ENCODE measurements at regions not wholly inside any gene's neighbourhood (a gene's known extent, or its start where the extent isn't known, plus 50 kb on each side); places are given as distances from the start of the nearest gene placed in this dataset.

DNA sequence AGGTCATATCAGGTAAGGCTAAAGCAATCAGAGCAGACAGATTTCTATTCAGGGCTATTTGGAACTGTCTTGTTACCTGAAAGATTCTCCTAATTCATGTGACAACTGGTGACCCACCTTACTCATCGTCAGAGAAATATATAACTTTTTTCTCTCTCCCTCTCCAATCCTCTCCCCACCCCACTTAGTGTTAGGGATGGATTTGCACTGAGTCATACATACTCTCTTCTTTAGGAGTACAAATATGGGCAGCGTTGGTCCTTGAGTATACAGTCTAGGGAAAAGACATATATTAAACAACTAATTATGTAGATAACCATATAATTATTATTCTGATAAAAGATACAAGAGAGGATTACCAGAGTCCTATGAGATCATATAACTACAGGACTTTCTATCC, 246.3 kb downstream of the HHIPL2 start:
- H3K4me1 ChIP-seq (ENCODE audit: control insufficient read depth, insufficient read depth, low read length) = no peaks in the 10 kb centered on the region
- no peaks in the 10 kb centered on the region for H3K9me3 ChIP-seq (ENCODE audit: control insufficient read depth, insufficient read depth, low read length)
- no peak overlapping the region for H3K4me3 ChIP-seq (ENCODE audit: low read length)
- no peaks in the 10 kb centered on the region for H3K36me3 ChIP-seq (ENCODE audit: control insufficient read depth, insufficient read depth, low read length)
- no peak for DNase-seq (ENCODE audit: low read depth, low spot score)
- no peaks in the 10 kb centered on the region for H3K27me3 ChIP-seq (ENCODE audit: control insufficient read depth, insufficient read depth, low read length)
- H3K27ac ChIP-seq (ENCODE audit: low read length) = no peak overlapping the region
- WGBS (ENCODE audit: insufficient coverage, insufficient read length) = no CpG with 5 or more reads among the region's 2 CpGs

DNA sequence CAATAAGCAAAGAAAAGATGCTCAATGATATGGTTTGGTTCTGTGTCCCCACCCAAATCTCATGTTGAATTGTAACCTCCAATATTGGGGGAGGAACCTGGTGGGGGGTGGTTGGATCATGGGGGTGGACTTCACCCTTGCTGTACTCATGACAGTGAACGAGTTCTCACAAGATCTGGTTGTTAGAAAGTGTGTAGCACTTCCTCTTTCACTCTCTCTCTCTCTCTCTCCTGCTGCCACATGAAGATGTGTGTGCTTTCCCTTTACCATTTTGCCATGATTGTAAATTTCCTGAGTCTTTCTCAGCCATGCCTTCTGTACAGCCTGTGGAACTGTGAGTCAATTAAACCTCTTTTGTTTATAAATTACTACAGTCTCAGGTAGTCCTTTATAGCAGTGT, 248.4 kb downstream of the HHIPL2 start:
- DNase-seq (ENCODE audit: low read depth, low spot score) = no peak
- Histone ChIP-seq H3K9me3 (ENCODE audit: control insufficient read depth, insufficient read depth, low read length) (no peaks in the 10 kb centered on the region), H3K4me3 (ENCODE audit: low read length) (no peak overlapping the region), H3K27ac (ENCODE audit: low read length) (no peak overlapping the region), H3K4me1 (ENCODE audit: control insufficient read depth, insufficient read depth, low read length) (no peaks in the 10 kb centered on the region), H3K27me3 (ENCODE audit: control insufficient read depth, insufficient read depth, low read length) (no peaks in the 10 kb centered on the region), H3K36me3 (ENCODE audit: control insufficient read depth, insufficient read depth, low read length) (no peaks in the 10 kb centered on the region)
- no CpG with 5 or more reads among the region's 1 CpG for WGBS (ENCODE audit: insufficient coverage, insufficient read length)

DNA sequence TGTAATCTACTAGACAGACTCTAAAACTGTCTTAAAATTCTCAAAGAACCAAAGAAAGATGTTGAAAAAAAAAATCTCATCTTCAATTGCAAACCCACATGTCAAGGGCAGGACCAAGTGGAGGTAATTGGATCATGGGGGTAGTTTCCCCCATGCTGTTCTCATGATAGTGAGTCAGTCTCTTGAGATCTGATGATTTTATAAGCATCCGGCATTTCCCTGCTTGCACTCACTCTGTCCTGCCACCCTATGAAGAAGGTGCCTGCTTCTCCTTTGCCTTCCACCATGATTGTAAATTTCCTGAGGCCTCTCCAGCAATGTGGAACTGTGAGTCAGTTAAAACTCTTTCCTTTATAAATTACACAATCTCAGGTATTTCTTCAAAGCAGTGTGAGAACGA, 257.0 kb downstream of the HHIPL2 start:
- Histone ChIP-seq H3K4me1 (ENCODE audit: control insufficient read depth, insufficient read depth, low read length) (no peaks in the 10 kb centered on the region), H3K27ac (ENCODE audit: low read length) (no peak overlapping the region), H3K4me3 (ENCODE audit: low read length) (no peak overlapping the region), H3K9me3 (ENCODE audit: control insufficient read depth, insufficient read depth, low read length) (no peaks in the 10 kb centered on the region), H3K27me3 (ENCODE audit: control insufficient read depth, insufficient read depth, low read length) (no peaks in the 10 kb centered on the region), H3K36me3 (ENCODE audit: control insufficient read depth, insufficient read depth, low read length) (no peaks in the 10 kb centered on the region)
- WGBS (ENCODE audit: insufficient coverage, insufficient read length) = no CpG with 5 or more reads among the region's 2 CpGs
- DNase-seq (ENCODE audit: low read depth, low spot score) = no peak

DNA sequence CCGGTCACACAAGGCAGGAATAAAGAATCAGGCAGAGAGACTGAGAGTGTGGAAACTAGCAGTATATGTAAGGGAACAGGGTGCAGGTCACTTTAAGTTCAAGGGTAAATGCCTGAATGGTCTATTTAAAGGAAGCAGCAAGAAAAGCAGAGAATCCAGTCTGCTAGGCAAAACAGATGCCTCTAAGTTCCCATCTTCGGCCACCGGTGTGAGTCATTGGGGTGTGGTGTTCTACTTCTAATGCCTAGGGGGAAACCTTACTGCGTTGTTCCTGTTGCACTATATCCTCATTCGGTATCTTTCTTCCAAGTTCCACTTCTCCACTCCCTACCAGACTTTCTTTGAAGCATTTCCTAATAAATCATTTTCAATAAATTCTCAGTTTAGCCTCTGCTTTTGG, 259.9 kb downstream of the HHIPL2 start:
- H3K27me3 ChIP-seq (ENCODE audit: control insufficient read depth, insufficient read depth, low read length) = no peaks in the 10 kb centered on the region

DNA sequence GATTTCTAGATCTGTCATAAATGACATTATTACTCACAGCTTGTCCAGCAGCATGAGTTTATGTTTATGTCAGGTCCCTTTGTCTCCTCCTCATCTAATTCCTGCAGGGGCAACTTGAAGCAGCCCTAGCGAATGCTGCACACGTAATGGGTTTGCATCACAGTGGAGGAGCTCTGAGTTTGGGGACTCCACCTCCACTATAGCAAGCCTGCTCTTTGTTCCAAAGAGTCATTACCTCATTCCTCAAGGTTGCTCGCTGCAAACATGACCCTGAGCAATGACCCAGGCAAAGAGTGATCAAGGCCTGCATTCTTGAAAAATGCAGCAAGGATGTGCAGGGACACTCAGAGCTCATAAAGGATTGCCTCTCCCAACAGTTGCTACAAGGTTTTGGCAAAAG, 261.9 kb downstream of the HHIPL2 start:
- H3K27me3 ChIP-seq (ENCODE audit: control insufficient read depth, insufficient read depth, low read length) = no peaks in the 10 kb centered on the region
- H3K9me3 ChIP-seq (ENCODE audit: control insufficient read depth, insufficient read depth, low read length) = no peaks in the 10 kb centered on the region
- DNase-seq (ENCODE audit: low read depth, low spot score) = no peak
- no peaks in the 10 kb centered on the region for H3K36me3 ChIP-seq (ENCODE audit: control insufficient read depth, insufficient read depth, low read length)
- no peak overlapping the region for H3K4me3 ChIP-seq (ENCODE audit: low read length)
- H3K4me1 ChIP-seq (ENCODE audit: control insufficient read depth, insufficient read depth, low read length) = no peaks in the 10 kb centered on the region
- H3K27ac ChIP-seq (ENCODE audit: low read length) = no peak overlapping the region
- no CpG with 5 or more reads among the region's 3 CpGs for WGBS (ENCODE audit: insufficient coverage, insufficient read length)

More for the DNA sequence above, 259.9 kb downstream of the HHIPL2 start:
- Histone ChIP-seq H3K4me3 (ENCODE audit: low read length) (no peak overlapping the region), H3K4me1 (ENCODE audit: control insufficient read depth, insufficient read depth, low read length) (no peaks in the 10 kb centered on the region), H3K36me3 (ENCODE audit: control insufficient read depth, insufficient read depth, low read length) (no peaks in the 10 kb centered on the region), H3K27ac (ENCODE audit: low read length) (no peak overlapping the region), H3K9me3 (ENCODE audit: control insufficient read depth, insufficient read depth, low read length) (no peaks in the 10 kb centered on the region)
- WGBS (ENCODE audit: insufficient coverage, insufficient read length) = no CpG with 5 or more reads among the region's 5 CpGs
- DNase-seq (ENCODE audit: low read depth, low spot score) = no peak

DNA sequence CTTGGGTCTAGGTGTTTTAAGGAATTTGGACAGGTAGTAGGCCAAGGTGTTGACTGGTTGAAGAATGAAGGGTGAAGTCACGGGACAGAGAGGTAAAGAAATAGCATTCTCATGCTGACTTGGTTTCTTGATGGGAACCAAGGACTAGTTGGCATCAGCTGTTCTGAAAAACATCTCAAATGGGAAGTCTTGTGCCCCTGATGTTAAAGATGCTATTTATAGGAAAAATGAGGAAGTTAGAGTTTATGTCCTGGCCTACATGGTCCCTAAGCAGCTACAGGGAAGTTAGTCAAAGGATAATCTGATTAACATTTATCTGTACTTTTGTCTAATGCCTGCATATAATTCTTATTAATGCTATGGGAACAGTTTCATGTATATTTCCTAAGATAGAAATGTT, 262.4 kb downstream of the HHIPL2 start:
- no peaks in the 10 kb centered on the region for H3K9me3 ChIP-seq (ENCODE audit: control insufficient read depth, insufficient read depth, low read length)
- no peak overlapping the region for H3K4me3 ChIP-seq (ENCODE audit: low read length)
- H3K36me3 ChIP-seq (ENCODE audit: control insufficient read depth, insufficient read depth, low read length) = no peaks in the 10 kb centered on the region
- H3K4me1 ChIP-seq (ENCODE audit: control insufficient read depth, insufficient read depth, low read length) = no peaks in the 10 kb centered on the region
- H3K27ac ChIP-seq (ENCODE audit: low read length) = no peak overlapping the region
- WGBS (ENCODE audit: insufficient coverage, insufficient read length) = no CpG with 5 or more reads among the region's 1 CpG
- H3K27me3 ChIP-seq (ENCODE audit: control insufficient read depth, insufficient read depth, low read length) = no peaks in the 10 kb centered on the region
- DNase-seq (ENCODE audit: low read depth, low spot score) = no peak

DNA sequence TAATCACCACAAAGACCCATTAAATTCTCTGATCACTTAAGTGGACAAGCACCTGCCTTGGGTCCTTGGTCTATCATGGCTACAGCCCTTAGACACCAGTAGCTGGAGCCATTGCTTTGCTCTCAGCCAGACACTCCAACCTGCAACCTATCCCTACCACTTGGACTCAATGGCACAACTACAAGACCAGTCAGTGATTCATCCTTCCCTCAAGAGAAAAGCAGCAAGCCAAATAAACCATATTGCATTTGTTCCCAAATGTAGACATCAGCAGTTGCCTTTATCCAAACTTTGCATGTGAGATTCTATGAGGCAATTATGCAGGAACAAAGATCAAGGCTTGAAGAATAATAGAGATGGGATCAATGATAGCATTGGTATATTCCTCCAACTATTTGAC, 263.4 kb downstream of the HHIPL2 start:
- Histone ChIP-seq H3K36me3 (ENCODE audit: control insufficient read depth, insufficient read depth, low read length) (no peaks in the 10 kb centered on the region), H3K27me3 (ENCODE audit: control insufficient read depth, insufficient read depth, low read length) (no peaks in the 10 kb centered on the region), H3K4me1 (ENCODE audit: control insufficient read depth, insufficient read depth, low read length) (no peaks in the 10 kb centered on the region), H3K27ac (ENCODE audit: low read length) (no peak overlapping the region), H3K9me3 (ENCODE audit: control insufficient read depth, insufficient read depth, low read length) (no peaks in the 10 kb centered on the region), H3K4me3 (ENCODE audit: low read length) (no peak overlapping the region)
- DNase-seq (ENCODE audit: low read depth, low spot score) = no peak

DNA sequence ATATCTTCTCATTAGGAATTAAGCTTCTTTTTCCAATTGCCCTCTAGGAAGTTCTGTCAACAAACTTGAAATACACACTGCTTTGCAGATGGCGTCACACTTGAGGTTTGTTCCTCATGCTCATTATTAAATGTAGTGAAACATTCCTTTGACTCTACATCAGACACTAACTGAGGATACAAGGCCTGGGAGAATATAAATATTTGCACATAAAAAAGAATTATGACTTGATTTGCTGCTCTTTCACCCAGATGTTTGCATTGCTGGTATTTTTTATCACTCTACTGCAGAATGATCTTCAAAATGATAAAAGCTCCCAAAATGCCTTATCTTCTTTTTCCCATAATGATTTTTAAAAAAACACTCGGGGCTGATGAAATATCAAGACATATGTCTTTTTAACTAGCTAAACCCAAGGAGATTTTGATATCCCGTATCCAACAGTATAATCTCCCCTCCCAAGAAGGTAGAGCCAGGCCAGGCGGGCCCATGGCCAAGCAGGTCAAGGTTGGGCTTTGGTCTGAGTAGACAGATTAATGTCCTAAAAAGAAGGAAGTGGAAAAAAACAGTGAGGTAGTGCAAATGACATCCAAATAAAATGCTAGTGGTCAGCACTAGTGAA, 264.6 kb downstream of the HHIPL2 start:
- Histone ChIP-seq H3K9me3 (ENCODE audit: control insufficient read depth, insufficient read depth, low read length) (no peaks in the 10 kb centered on the region), H3K4me1 (ENCODE audit: control insufficient read depth, insufficient read depth, low read length) (no peaks in the 10 kb centered on the region), H3K36me3 (ENCODE audit: control insufficient read depth, insufficient read depth, low read length) (no peaks in the 10 kb centered on the region), H3K27ac (ENCODE audit: low read length) (no peak overlapping the region), H3K27me3 (ENCODE audit: control insufficient read depth, insufficient read depth, low read length) (no peaks in the 10 kb centered on the region), H3K4me3 (ENCODE audit: low read length) (no peak overlapping the region)
- WGBS (ENCODE audit: insufficient coverage, insufficient read length) = no CpG with 5 or more reads among the region's 4 CpGs
- DNase-seq (ENCODE audit: low read depth, low spot score) = no peak

DNA sequence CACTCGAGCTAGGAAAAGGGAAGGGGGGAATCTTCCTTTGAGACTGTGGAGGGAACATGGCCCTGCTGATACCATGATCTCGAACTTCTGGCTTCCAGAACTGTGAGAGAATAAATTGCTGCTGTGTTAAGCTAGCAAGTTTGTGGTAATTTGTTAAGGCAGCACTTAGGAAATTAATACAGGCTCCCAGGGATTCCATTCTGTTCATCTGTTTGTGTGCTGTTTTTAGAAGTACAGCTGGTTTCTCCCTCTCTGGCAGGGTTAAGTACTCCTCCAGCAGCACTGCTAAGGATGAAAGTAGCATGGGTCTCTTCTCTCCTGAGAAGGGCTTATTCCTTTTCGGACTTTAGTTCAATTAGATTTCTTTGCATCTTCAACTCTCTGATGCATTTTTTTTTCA, 268.3 kb downstream of the HHIPL2 start:
- WGBS (ENCODE audit: insufficient coverage, insufficient read length) = no CpG with 5 or more reads among the region's 3 CpGs

DNA sequence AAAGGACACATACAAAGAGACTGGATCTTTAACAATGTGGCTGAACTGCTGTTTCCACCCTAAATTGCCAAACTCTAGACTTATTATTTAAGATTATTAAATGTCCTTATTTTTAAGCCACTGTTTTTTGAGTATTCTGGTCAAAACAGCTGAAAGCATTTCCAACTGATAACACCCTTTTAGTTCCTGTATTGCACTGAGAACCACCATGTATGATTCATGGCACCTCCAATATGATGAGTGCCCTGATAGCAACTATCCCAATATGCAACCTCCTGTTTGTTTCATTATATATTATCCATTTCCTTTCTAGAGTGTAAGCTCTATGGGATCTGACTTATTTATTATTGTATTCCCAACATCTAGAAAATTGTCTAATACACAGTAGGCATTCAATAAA, 269.4 kb downstream of the HHIPL2 start:
- no peak overlapping the region for H3K27ac ChIP-seq (ENCODE audit: low read length)
- H3K4me1 ChIP-seq (ENCODE audit: control insufficient read depth, insufficient read depth, low read length) = no peaks in the 10 kb centered on the region
- no peaks in the 10 kb centered on the region for H3K9me3 ChIP-seq (ENCODE audit: control insufficient read depth, insufficient read depth, low read length)
- no peak for DNase-seq (ENCODE audit: low read depth, low spot score)
- no peaks in the 10 kb centered on the region for H3K27me3 ChIP-seq (ENCODE audit: control insufficient read depth, insufficient read depth, low read length)
- H3K36me3 ChIP-seq (ENCODE audit: control insufficient read depth, insufficient read depth, low read length) = no peaks in the 10 kb centered on the region
- no peak overlapping the region for H3K4me3 ChIP-seq (ENCODE audit: low read length)

More for the DNA sequence above, 268.3 kb downstream of the HHIPL2 start:
- no peaks in the 10 kb centered on the region for H3K9me3 ChIP-seq (ENCODE audit: control insufficient read depth, insufficient read depth, low read length)
- H3K27me3 ChIP-seq (ENCODE audit: control insufficient read depth, insufficient read depth, low read length) = no peaks in the 10 kb centered on the region
- no peaks in the 10 kb centered on the region for H3K36me3 ChIP-seq (ENCODE audit: control insufficient read depth, insufficient read depth, low read length)
- DNase-seq (ENCODE audit: low read depth, low spot score) = no peak
- H3K4me3 ChIP-seq (ENCODE audit: low read length) = no peak overlapping the region
- H3K4me1 ChIP-seq (ENCODE audit: control insufficient read depth, insufficient read depth, low read length) = no peaks in the 10 kb centered on the region
- no peak overlapping the region for H3K27ac ChIP-seq (ENCODE audit: low read length)

DNA sequence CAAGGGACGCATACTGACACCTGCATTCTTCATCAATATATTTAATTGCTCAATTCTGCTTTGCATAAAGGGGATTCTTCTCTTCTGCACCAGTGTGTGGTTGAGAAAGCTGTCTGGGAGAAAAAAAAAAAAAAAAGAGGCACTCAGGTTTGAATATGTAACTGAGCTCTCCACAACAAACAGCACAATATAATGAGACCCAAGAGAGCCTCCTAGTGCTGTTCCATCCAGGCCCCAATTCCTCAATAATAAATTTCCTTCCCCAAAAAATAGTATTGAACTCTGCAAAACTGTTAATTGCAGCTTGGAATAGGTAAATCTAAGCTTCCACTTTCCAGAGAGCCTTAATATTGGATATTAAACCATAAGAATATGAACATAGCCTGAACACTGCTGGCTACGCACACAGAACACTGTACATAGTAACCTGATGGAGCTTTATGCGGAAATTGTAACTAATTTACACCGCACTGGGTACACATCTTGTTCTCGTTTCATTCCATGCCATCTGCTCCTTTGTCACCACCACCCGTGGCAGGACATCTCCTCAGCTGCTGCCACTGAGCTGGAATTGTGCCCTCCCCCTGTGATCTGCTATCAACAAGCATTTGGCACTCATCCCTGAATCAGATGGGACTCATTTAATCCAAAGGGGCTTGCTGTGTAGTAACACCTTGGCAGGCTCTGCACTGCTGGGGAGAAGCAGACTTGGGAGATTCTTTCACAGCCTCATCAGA, 272.0 kb downstream of the HHIPL2 start:
- WGBS (ENCODE audit: insufficient coverage, insufficient read length) = no CpG with 5 or more reads among the region's 6 CpGs
- H3K9me3 ChIP-seq (ENCODE audit: control insufficient read depth, insufficient read depth, low read length) = no peaks in the 10 kb centered on the region
- DNase-seq (ENCODE audit: low read depth, low spot score) = no peak
- no peaks in the 10 kb centered on the region for H3K27me3 ChIP-seq (ENCODE audit: control insufficient read depth, insufficient read depth, low read length)
- no peak overlapping the region for H3K27ac ChIP-seq (ENCODE audit: low read length)
- H3K4me1 ChIP-seq (ENCODE audit: control insufficient read depth, insufficient read depth, low read length) = no peaks in the 10 kb centered on the region
- H3K36me3 ChIP-seq (ENCODE audit: control insufficient read depth, insufficient read depth, low read length) = no peaks in the 10 kb centered on the region
- no peak overlapping the region for H3K4me3 ChIP-seq (ENCODE audit: low read length)

Measured in iPS DF 6.9 (cell line).